ENCODE measurements at regions not wholly inside any gene's neighbourhood (a gene's known extent, or its start where the extent isn't known, plus 50 kb on each side); places are given as distances from the start of the nearest gene placed in this dataset.
A peak's percentile ranks its signal among the peaks of the same experiment; 100 is the strongest.

DNA sequence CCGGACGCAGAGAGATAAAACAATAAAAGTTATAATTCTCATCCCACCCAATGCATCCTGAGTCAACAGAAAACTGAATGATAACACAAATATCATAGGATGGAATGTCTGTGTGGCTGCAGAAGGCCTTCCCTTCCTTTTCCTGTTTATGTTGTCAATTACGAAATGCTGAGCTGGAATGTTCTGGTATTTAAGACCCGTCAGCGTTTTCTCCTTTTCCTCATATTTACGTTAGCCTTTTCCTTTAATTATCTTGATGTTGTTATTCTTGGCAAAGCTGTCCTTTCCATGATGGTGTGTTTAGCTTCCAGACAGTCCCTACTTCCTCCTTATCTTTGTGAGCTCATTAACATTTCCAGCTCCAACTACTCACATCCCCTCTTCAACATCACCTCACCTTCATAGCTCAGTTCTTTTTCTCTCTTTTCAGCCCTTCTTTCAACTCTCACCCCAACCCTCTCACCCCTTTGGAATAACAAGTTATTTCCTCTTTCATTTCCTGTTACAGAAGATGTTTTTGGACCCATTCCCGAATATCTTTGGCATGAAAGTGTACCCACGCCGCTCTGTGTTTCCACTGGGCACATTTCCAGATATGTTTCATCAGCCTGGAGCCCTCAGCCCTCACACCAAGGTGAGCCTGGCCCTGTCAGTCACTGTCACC lies 221.6 kb downstream of the NR2F1-AS1 start:
- no peak overlapping the region for H3K4me3 ChIP-seq (ENCODE audit: low read depth, low read length)
- TF ChIP-seq MYC (IDR thresholded peaks at IDR 0.05; ENCODE audit: low read depth, low read length) (no peak), POLR2A (IDR thresholded peaks at IDR 0.05; ENCODE audit: extremely low read depth, insufficient read length) (no peak), CTCF (IDR thresholded peaks at IDR 0.05; ENCODE audit: low read depth, low read length) (no peak), MAX (IDR thresholded peaks at IDR 0.05; ENCODE audit: low read depth, low read length) (no peak)
- no peak for DNase-seq (ENCODE audit: low read depth)

DNA sequence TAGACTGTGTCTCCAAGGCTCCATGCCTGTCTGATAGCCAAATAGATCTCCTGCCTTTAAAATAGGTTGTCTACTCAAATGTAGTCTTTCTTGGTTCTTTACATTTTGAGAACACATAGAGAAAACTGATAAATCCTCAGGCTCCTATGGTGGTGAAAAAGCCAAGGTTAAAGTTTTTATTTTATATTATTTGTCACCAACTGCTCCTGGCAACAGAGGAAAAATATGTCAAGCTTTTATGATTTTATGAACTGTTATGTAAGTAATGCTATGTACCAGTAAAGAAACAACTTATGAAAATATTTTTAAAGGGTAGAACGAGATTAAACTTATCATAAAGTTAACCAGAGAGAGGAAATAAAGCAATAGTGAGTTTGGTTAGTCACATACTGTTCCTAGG lies 222.8 kb downstream of the NR2F1-AS1 start:
- DNase-seq (ENCODE audit: low read depth), result no peak
- H3K4me3 ChIP-seq (ENCODE audit: low read depth, low read length), result no peak overlapping the region
- no peak for TF ChIP-seq MYC (IDR thresholded peaks at IDR 0.05; ENCODE audit: low read depth, low read length)
- TF ChIP-seq POLR2A (IDR thresholded peaks at IDR 0.05; ENCODE audit: extremely low read depth, insufficient read length), result no peak
- no peak for TF ChIP-seq MAX (IDR thresholded peaks at IDR 0.05; ENCODE audit: low read depth, low read length)

DNA sequence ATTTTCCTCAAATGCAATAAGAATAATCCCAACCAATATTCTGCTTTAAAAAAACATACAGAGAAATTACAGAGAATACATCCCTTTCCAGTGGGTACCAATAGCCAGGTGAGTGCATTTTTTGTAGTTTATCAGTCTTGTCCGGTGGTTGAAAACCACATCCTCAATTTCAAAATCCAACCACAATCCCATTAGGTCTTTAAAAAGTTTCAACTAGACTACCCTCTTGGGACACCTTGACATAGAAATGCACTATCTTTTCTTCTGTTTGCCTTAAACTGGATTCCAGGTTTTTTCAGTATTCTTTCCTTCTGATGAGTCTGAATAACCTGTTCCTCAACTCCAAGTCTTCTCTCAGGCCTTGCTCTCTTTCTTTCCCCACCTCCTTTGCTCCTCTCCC lies 223.3 kb downstream of the NR2F1-AS1 start:
- no peak overlapping the region for H3K4me3 ChIP-seq (ENCODE audit: low read depth, low read length)
- no peak for TF ChIP-seq CTCF (IDR thresholded peaks at IDR 0.05; ENCODE audit: low read depth, low read length)
- TF ChIP-seq POLR2A (IDR thresholded peaks at IDR 0.05; ENCODE audit: extremely low read depth, insufficient read length), result no peak
- no peak for TF ChIP-seq MYC (IDR thresholded peaks at IDR 0.05; ENCODE audit: low read depth, low read length)
- no peak for TF ChIP-seq MAX (IDR thresholded peaks at IDR 0.05; ENCODE audit: low read depth, low read length)
- DNase-seq (ENCODE audit: low read depth), result peak; percentile 15

DNA sequence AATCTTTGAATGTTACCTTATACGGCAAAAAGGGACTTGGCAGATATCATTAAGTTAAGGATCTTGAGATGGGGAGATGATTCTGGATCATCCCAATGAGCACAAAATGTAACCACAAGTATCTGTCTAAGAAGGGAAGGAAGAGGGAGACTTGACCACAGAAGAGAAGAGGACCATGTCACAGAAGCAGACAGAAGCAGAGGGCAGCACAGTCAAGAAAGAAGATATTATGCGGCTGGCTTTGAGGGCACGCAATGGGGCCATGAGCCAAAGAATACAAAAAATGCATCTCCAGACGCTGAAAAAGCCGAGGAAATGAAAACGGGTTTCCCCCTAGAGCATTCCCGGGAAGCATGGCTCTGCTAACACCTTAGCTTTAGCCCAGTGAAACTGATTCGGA lies 225.3 kb downstream of the NR2F1-AS1 start:
- TF ChIP-seq MAX (IDR thresholded peaks at IDR 0.05; ENCODE audit: low read depth, low read length) (no peak), CTCF (IDR thresholded peaks at IDR 0.05; ENCODE audit: low read depth, low read length) (no peak), POLR2A (IDR thresholded peaks at IDR 0.05; ENCODE audit: extremely low read depth, insufficient read length) (no peak), MYC (IDR thresholded peaks at IDR 0.05; ENCODE audit: low read depth, low read length) (no peak)
- no peak overlapping the region for H3K4me3 ChIP-seq (ENCODE audit: low read depth, low read length)
- peak; percentile 8 for DNase-seq (ENCODE audit: low read depth)

- no peak for DNase-seq (ENCODE audit: low read depth)
- no peak overlapping the region for H3K4me3 ChIP-seq (ENCODE audit: low read depth, low read length)
Observed at GRCh38 chr5:93352186-93352585, 228.8 kb downstream of the NR2F1-AS1 start.

DNA sequence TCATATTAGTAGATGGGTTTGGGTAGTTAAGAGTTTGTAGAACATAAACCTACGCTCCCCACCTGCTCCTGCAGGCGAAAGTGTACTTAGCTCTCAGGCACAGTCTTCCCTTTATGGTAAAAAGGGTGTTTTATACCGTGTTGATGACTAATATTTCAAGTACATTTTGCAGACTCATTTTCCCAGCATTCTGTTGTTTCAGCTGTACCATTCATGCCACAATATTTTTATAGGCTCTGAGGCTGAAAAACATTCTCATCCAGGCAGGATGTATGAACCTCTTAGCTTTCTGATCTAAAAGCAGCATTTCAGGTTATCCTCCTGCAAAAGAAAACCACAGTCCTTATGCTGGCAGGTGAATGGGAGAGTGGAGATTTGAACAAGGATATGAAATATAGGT lies 231.4 kb downstream of the NR2F1-AS1 start:
- TF ChIP-seq CTCF (IDR thresholded peaks at IDR 0.05; ENCODE audit: low read depth, low read length), result no peak
- TF ChIP-seq POLR2A (IDR thresholded peaks at IDR 0.05; ENCODE audit: extremely low read depth, insufficient read length), result no peak
- TF ChIP-seq MAX (IDR thresholded peaks at IDR 0.05; ENCODE audit: low read depth, low read length), result no peak
- no peak for TF ChIP-seq MYC (IDR thresholded peaks at IDR 0.05; ENCODE audit: low read depth, low read length)
- H3K4me3 ChIP-seq (ENCODE audit: low read depth, low read length), result no peak overlapping the region
- DNase-seq (ENCODE audit: low read depth), result no peak

More at GRCh38 chr5:93352186-93352585, 228.8 kb downstream of the NR2F1-AS1 start:
- TF ChIP-seq MAX (IDR thresholded peaks at IDR 0.05; ENCODE audit: low read depth, low read length), result no peak

Data from NB4 (cell line).